ENCODE measurements at regions not wholly inside any gene's neighbourhood (a gene's known extent, or its start where the extent isn't known, plus 50 kb on each side); places are given as distances from the start of the nearest gene placed in this dataset.

- no peak for TF ChIP-seq PATZ1 (CRISPR knock-in tag; IDR thresholded peaks at IDR 0.05; ENCODE audit: borderline replicate concordance)
- TF ChIP-seq TSHZ2 (CRISPR knock-in tag; IDR thresholded peaks at IDR 0.05): no peak
Observed at GRCh38 chr2:156958374-156958773, 299.1 kb upstream of the GALNT5 start (continued).

- no peak for TF ChIP-seq GLIS3 (CRISPR knock-in tag; IDR thresholded peaks at IDR 0.05)
- TF ChIP-seq PATZ1 (CRISPR knock-in tag; IDR thresholded peaks at IDR 0.05; ENCODE audit: borderline replicate concordance): no peak
- TF ChIP-seq CSDC2 (CRISPR knock-in tag; IDR thresholded peaks at IDR 0.05): no peak
- no peak for TF ChIP-seq TSHZ2 (CRISPR knock-in tag; IDR thresholded peaks at IDR 0.05)
- TF ChIP-seq ISL1 (CRISPR knock-in tag; IDR thresholded peaks at IDR 0.05): no peak
- no peak for TF ChIP-seq SNAI2 (CRISPR knock-in tag; IDR thresholded peaks at IDR 0.05)
- no peak for TF ChIP-seq ARNTL (CRISPR knock-in tag; IDR thresholded peaks at IDR 0.05; ENCODE audit: borderline replicate concordance, low read depth)
- no peak for TF ChIP-seq BACH2 (CRISPR knock-in tag; IDR thresholded peaks at IDR 0.05; ENCODE audit: borderline replicate concordance)
- TF ChIP-seq ESRRG (CRISPR knock-in tag; IDR thresholded peaks at IDR 0.05): no peak
- TF ChIP-seq PPARA (CRISPR knock-in tag; IDR thresholded peaks at IDR 0.05; ENCODE audit: borderline replicate concordance): no peak
- TF ChIP-seq TCF4 (CRISPR knock-in tag; IDR thresholded peaks at IDR 0.05; ENCODE audit: borderline replicate concordance): no peak
- TF ChIP-seq ZFP3 (CRISPR knock-in tag; IDR thresholded peaks at IDR 0.05): no peak
- no peak for TF ChIP-seq TOX (CRISPR knock-in tag; IDR thresholded peaks at IDR 0.05; ENCODE audit: borderline replicate concordance)
- TF ChIP-seq ZNF8 (CRISPR knock-in tag; IDR thresholded peaks at IDR 0.05): no peak
- TF ChIP-seq CSRNP3 (CRISPR knock-in tag; IDR thresholded peaks at IDR 0.05): no peak
- no peak for ATAC-seq
Observed at GRCh38 chr2:156959481-156959880, 298.0 kb upstream of the GALNT5 start.

GRCh38 chr2:156982615-156983014, 274.9 kb upstream of the GALNT5 start:
- TF ChIP-seq OSR1 (CRISPR knock-in tag; IDR thresholded peaks at IDR 0.05) (no peak), PPARA (CRISPR knock-in tag; IDR thresholded peaks at IDR 0.05; ENCODE audit: borderline replicate concordance) (no peak), ZFP3 (CRISPR knock-in tag; IDR thresholded peaks at IDR 0.05) (no peak), ISL1 (CRISPR knock-in tag; IDR thresholded peaks at IDR 0.05) (no peak), TOX (CRISPR knock-in tag; IDR thresholded peaks at IDR 0.05; ENCODE audit: borderline replicate concordance) (no peak), CREB5 (CRISPR knock-in tag; IDR thresholded peaks at IDR 0.05; ENCODE audit: low read depth) (no peak), BACH2 (CRISPR knock-in tag; IDR thresholded peaks at IDR 0.05; ENCODE audit: borderline replicate concordance) (no peak), ZC3H10 (CRISPR knock-in tag; IDR thresholded peaks at IDR 0.05) (no peak), ZNF8 (CRISPR knock-in tag; IDR thresholded peaks at IDR 0.05) (no peak), GLIS3 (CRISPR knock-in tag; IDR thresholded peaks at IDR 0.05) (no peak), PATZ1 (CRISPR knock-in tag; IDR thresholded peaks at IDR 0.05; ENCODE audit: borderline replicate concordance) (no peak)
- peak; percentile 57 for ATAC-seq
